ENCODE measurements at regions not wholly inside any gene's neighbourhood (a gene's known extent, or its start where the extent isn't known, plus 50 kb on each side); places are given as distances from the start of the nearest gene placed in this dataset.

DNA sequence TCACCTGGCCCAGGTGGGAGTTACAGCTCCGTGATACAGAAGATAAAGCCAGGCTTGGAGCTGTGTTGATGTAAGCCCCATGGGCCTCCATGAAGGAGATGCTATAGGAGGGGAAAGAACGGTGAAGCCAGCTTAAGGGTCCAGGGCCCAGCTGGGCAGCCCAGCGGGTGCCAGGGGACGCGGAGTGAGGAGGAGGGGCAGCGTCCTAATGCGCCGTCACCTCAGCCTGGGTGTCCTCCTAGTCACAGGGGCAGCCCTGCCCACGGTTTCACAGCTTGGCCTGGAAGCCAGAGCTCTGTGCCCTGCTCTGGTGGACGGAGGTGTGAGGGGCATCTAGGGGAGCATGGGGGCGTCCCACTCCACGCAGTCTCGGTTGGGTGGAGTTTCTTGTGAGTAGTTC, 52.7 kb upstream of the TTC34 start:
- no peak for TF ChIP-seq RFX5 (IDR thresholded peaks at IDR 0.05; ENCODE audit: low read depth, low read length)
- DNase-seq: no peak
- ChIA-PET CTCF (no interaction called here), POLR2A (ENCODE audit: unreplicated experiment) (no interaction called here)
- BruUV-seq (replicated peaks): no TSS peak
- Histone ChIP-seq H4K20me1 (ENCODE audit: insufficient read depth, low read length) (no peaks in the 10 kb centered on the region), H2AK5ac (ENCODE audit: low read depth, low read length) (no peak overlapping the region), H2AK9ac (replicated peaks; ENCODE audit: low read depth, low read length, poor library complexity) (no peak overlapping the region), H3K9me1 (ENCODE audit: insufficient read depth, low read length) (no peaks in the 10 kb centered on the region), H3K56ac (ENCODE audit: extremely low read depth, insufficient read depth, low read length) (no peak overlapping the region), H3K18ac (ENCODE audit: low read depth, low read length) (no peak overlapping the region), H3K79me1 (ENCODE audit: low read depth in 1 of 2, low read length in 2 of 2) (no peaks in the 10 kb centered on the region), H3K23ac (ENCODE audit: low read depth, low read length) (no peak overlapping the region), H3K4me1 (ENCODE audit: control insufficient read depth, insufficient read depth, low read length) (no peaks in the 10 kb centered on the region), H4K5ac (ENCODE audit: low read depth, low read length) (no peak overlapping the region), H2BK20ac (ENCODE audit: low read depth, low read length) (no peak overlapping the region), H2BK120ac (ENCODE audit: low read depth, low read length) (no peak overlapping the region), H4K8ac (ENCODE audit: low read depth in 2 of 2, low read length in 2 of 2) (no peak overlapping the region), H3K9me3 (ENCODE audit: control insufficient read depth, insufficient read depth, low read length) (peaks cover 45% of the 10 kb centered on the region), H3K27me3 (ENCODE audit: control insufficient read depth, insufficient read depth, low read length) (no peaks in the 10 kb centered on the region), H3K36me3 (ENCODE audit: control insufficient read depth, insufficient read depth, low read length) (no peaks in the 10 kb centered on the region), H4K91ac (ENCODE audit: insufficient read depth, low read depth, low read length) (no peak overlapping the region), H3K4me2 (ENCODE audit: low read depth, low read length) (no peak overlapping the region), H3K27ac (ENCODE audit: insufficient read depth, low read length) (no peak overlapping the region), H2AFZ (replicated peaks; ENCODE audit: low read length, poor library complexity) (no peak overlapping the region), H3K4me3 (ENCODE audit: insufficient read depth, low read depth, low read length) (no peak overlapping the region), H2BK5ac (ENCODE audit: low read depth, low read length, poor library complexity, severe bottlenecking) (no peak overlapping the region), H2BK15ac (ENCODE audit: low read depth, low read length) (no peak overlapping the region), H3K4ac (ENCODE audit: low read depth, low read length) (no peak overlapping the region), H3K14ac (replicated peaks; ENCODE audit: low read depth, low read length) (no peak overlapping the region), H3K9ac (ENCODE audit: low read depth, low read length) (no peak overlapping the region)
- ATAC-seq (ENCODE audit: low read depth): no peak
- WGBS, 2 experiments (ENCODE audit: extremely low coverage in 2 of 2, insufficient read length in 1 of 2): 86% methylated on average over 6 of the region's 13 CpGs; no CpG with 5 or more reads in 1 of the 2 experiments
- intact Hi-C loops (cut with micrococcal nuclease) (no loop called here), in situ Hi-C loops (cut with MboI; ENCODE audit: low sequenced_read_pairs) (no loop called here), dilution Hi-C loops (cut with HindIII; ENCODE audit: low sequenced_read_pairs, unreplicated experiment) (no loop called here)

Measured in IMR-90 (cell line).